ENCODE measurements at regions not wholly inside any gene's neighbourhood (a gene's known extent, or its start where the extent isn't known, plus 50 kb on each side); places are given as distances from the start of the nearest gene placed in this dataset.

DNA sequence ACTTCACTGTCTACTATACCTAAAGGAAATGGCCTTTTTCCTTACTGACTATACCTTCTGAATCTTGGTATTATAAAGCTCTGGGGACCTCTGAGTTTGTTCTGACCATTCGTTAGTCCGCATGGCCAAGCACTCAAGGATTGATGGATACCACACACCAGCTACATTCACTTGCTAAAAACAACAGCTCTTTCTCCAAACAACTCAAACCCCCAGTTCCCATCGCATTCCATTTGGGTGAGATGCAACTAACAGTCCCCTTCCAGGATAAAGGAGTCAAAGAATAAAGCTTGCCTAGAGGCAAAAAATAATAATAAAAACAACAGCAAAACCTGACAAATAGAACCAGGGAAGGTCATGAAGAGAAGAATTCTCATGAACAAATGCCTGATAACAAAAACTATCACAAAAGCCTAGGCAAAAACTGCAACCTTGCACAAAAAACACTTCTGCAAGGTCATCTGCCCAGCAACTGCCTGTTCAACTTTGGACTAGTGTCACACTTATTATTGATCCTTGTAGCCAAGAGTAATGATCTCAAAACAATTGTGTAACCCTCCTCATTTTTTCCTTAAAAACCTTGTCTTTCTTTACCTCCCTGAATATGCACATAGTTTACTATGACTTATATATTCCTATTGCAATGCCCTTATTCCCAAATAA is 139.0 kb upstream of the GUCY1A2 start:
- H3K4me3 ChIP-seq (ENCODE audit: low read depth, low read length), result no peak overlapping the region
- TF ChIP-seq CTCF (IDR thresholded peaks at IDR 0.05; ENCODE audit: insufficient read depth, low read depth, low read length, missing control alignments), result no peak
- no peak for DNase-seq (ENCODE audit: low read depth)

GRCh38 chr11:107151579-107151978 is 133.3 kb upstream of the GUCY1A2 start:
- TF ChIP-seq CTCF (IDR thresholded peaks at IDR 0.05; ENCODE audit: insufficient read depth, low read depth, low read length, missing control alignments), result no peak
- H3K4me3 ChIP-seq (ENCODE audit: low read depth, low read length), result no peak overlapping the region
- no peak for DNase-seq (ENCODE audit: low read depth)

DNA sequence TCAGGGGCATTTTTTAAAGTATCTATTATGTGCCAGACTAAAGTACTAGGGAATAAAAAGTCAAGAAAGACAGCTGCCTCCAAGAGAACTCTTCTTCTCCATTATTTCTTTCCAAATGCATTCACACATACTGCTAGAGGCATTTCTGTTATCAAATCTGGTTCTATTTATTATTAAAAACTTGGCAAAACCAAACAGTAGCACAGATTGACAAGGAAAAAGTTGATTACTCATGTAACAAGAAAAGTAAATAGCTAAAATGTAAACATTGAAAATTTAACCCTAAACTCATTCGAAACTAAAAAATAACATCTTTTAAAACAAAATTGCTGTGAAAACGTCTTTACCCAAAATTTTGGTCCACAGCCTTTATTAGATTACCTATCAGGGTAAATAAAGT is 132.9 kb upstream of the GUCY1A2 start:
- TF ChIP-seq CTCF (IDR thresholded peaks at IDR 0.05; ENCODE audit: insufficient read depth, low read depth, low read length, missing control alignments), result no peak
- no peak overlapping the region for H3K4me3 ChIP-seq (ENCODE audit: low read depth, low read length)
- no peak for DNase-seq (ENCODE audit: low read depth)

DNA sequence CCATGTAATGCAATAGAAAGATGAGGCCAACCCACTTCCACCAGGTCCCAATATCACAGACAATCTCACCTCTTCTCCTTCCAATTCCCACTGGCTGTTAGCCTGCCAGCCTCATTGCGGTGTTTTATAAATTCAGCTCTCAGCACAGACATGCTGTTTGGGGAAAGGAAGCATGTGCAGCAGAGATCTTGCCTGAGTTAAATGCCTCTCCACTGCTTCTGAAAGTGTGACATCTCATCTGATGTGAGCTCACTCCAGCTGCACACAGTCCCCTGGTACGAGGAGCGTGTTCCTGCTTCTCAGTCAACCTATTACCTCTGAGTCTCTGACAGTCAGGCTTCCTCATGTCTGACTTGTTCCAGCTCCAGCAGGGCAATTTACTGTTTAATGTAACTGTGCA is 122.7 kb upstream of the GUCY1A2 start:
- no peak for TF ChIP-seq CTCF (IDR thresholded peaks at IDR 0.05; ENCODE audit: insufficient read depth, low read depth, low read length, missing control alignments)
- no peak overlapping the region for H3K4me3 ChIP-seq (ENCODE audit: low read depth, low read length)
- no peak for DNase-seq (ENCODE audit: low read depth)

DNA sequence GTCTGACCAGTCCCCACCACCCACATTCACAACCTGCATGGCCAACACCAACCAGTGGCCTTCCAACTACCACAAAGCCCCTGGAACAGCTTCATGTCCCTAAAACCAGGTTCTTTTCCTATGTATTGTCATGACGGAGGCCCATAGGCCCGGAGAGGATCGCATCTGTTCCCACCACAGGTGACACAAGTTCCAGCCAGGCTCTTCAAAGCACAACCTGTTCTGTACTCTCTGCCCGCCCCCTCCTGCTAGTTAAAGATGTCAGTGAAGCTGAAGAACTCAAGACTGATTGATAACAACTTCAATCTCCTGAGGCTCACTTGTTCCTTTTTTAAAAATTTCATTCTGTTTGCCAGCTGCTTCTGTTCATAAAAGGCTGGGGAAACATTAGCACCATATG is 121.1 kb upstream of the GUCY1A2 start:
- no peak for TF ChIP-seq CTCF (IDR thresholded peaks at IDR 0.05; ENCODE audit: insufficient read depth, low read depth, low read length, missing control alignments)
- no peak for DNase-seq (ENCODE audit: low read depth)
- no peak overlapping the region for H3K4me3 ChIP-seq (ENCODE audit: low read depth, low read length)

- no peak for DNase-seq (ENCODE audit: low read depth)
- H3K4me3 ChIP-seq (ENCODE audit: low read depth, low read length), result no peak overlapping the region
- no peak for TF ChIP-seq CTCF (IDR thresholded peaks at IDR 0.05; ENCODE audit: insufficient read depth, low read depth, low read length, missing control alignments)
These were observed 118.6 kb upstream of the GUCY1A2 start for GRCh38 chr11:107136892-107137291.

DNA sequence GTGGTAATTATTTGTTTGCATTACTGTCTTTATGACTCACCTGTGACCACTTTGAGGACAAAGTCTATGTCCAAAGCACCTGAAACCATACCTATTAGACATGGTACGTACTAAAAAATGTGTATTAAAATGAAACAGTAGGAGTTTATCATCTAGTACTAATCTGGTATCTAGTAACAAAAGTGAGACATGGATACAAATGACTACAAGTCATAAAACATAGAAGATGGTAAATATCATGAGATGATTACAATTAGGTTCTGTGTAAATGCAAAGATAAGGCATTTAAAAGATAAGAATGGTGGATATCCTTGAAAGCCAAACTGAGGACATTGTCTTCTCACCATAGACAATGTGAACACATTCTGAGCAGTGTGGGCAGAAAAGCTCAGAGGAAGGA is 113.5 kb upstream of the GUCY1A2 start:
- H3K4me3 ChIP-seq (ENCODE audit: low read depth, low read length), result no peak overlapping the region
- DNase-seq (ENCODE audit: low read depth), result no peak
- TF ChIP-seq CTCF (IDR thresholded peaks at IDR 0.05; ENCODE audit: insufficient read depth, low read depth, low read length, missing control alignments), result no peak

Data from GM12865 (cell line).